ENCODE measurements at regions not wholly inside any gene's neighbourhood (a gene's known extent, or its start where the extent isn't known, plus 50 kb on each side); places are given as distances from the start of the nearest gene placed in this dataset.

DNA sequence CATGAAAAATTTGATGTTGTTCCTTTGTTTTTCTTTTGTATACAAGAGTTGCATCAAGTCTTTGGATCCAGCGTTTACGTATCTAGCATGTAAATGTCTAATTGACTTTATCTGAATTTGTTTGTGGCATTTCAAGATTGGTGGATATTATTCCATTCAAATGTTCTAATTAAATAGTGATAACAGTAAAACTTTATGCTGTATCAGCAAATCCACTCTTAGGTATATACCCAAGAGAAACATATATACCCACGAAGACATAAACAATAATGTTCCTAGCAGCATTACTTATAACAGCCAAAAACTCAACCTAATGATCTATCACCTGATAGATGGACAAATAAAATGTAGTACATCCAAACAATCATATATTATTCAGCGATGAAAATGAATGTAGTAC is 579.4 kb upstream of the LRATD1 start:
- Mint-ChIP-seq H3K27ac (no peak overlapping the region), H3K4me1 (no peaks in the 10 kb centered on the region), H3K4me3 (no peak overlapping the region), H3K9me3 (no peaks in the 10 kb centered on the region), H3K36me3 (no peaks in the 10 kb centered on the region), H3K27me3 (ENCODE audit: low read depth) (peaks cover 2% of the 10 kb centered on the region; the same call in 1 of the 2 replicates)
- CTCF ChIA-PET = no interaction called here
- DNase-seq (ENCODE audit: low spot score) (no peak), ATAC-seq (no peak)
- POLR2A ChIA-PET = no interaction called here
- TF ChIP-seq, protein P1, sequence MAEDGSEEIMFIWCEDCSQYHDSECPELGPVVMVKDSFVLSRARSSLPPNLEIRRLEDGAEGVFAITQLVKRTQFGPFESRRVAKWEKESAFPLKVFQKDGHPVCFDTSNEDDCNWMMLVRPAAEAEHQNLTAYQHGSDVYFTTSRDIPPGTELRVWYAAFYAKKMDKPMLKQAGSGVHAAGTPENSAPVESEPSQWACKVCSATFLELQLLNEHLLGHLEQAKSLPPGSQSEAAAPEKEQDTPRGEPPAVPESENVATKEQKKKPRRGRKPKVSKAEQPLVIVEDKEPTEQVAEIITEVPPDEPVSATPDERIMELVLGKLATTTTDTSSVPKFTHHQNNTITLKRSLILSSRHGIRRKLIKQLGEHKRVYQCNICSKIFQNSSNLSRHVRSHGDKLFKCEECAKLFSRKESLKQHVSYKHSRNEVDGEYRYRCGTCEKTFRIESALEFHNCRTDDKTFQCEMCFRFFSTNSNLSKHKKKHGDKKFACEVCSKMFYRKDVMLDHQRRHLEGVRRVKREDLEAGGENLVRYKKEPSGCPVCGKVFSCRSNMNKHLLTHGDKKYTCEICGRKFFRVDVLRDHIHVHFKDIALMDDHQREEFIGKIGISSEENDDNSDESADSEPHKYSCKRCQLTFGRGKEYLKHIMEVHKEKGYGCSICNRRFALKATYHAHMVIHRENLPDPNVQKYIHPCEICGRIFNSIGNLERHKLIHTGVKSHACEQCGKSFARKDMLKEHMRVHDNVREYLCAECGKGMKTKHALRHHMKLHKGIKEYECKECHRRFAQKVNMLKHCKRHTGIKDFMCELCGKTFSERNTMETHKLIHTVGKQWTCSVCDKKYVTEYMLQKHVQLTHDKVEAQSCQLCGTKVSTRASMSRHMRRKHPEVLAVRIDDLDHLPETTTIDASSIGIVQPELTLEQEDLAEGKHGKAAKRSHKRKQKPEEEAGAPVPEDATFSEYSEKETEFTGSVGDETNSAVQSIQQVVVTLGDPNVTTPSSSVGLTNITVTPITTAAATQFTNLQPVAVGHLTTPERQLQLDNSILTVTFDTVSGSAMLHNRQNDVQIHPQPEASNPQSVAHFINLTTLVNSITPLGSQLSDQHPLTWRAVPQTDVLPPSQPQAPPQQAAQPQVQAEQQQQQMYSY (CRISPR knock-in tag; IDR thresholded peaks at IDR 0.05) = no peak
- no peak for TF ChIP-seq RELA (CRISPR knock-in tag; IDR thresholded peaks at IDR 0.05; ENCODE audit: borderline replicate concordance)
- TF ChIP-seq FOXP4 (CRISPR knock-in tag; IDR thresholded peaks at IDR 0.05) = no peak
- TF ChIP-seq NR2C2 (CRISPR knock-in tag; IDR thresholded peaks at IDR 0.05) = no peak
- no peak for TF ChIP-seq ELF4 (CRISPR knock-in tag; IDR thresholded peaks at IDR 0.05; ENCODE audit: low read depth)
- no peak for TF ChIP-seq E2F1 (CRISPR knock-in tag; IDR thresholded peaks at IDR 0.05)
- no peak for TF ChIP-seq FOXJ3 (CRISPR knock-in tag; IDR thresholded peaks at IDR 0.05; ENCODE audit: borderline replicate concordance)
- no peak for TF ChIP-seq ZSCAN18 (CRISPR knock-in tag; IDR thresholded peaks at IDR 0.05)
- TF ChIP-seq, protein P2, sequence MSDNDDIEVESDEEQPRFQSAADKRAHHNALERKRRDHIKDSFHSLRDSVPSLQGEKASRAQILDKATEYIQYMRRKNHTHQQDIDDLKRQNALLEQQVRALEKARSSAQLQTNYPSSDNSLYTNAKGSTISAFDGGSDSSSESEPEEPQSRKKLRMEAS (CRISPR knock-in tag; IDR thresholded peaks at IDR 0.05) = no peak
- TF ChIP-seq FOXP1 (CRISPR knock-in tag; IDR thresholded peaks at IDR 0.05; ENCODE audit: borderline replicate concordance) = no peak
- TF ChIP-seq ZBTB21 (CRISPR knock-in tag; IDR thresholded peaks at IDR 0.05; ENCODE audit: borderline replicate concordance) = no peak
- no peak for TF ChIP-seq SMAD3 (CRISPR knock-in tag; IDR thresholded peaks at IDR 0.05; ENCODE audit: borderline replicate concordance)

- ChIA-PET POLR2A (no interaction called here), CTCF (no interaction called here)
- H3K36me3 Mint-ChIP-seq = no peaks in the 10 kb centered on the region
- no peaks in the 10 kb centered on the region for H3K27me3 Mint-ChIP-seq (ENCODE audit: low read depth)
- ATAC-seq (no peak), DNase-seq (ENCODE audit: low spot score) (no peak)
- no peaks in the 10 kb centered on the region for H3K9me3 Mint-ChIP-seq
- no peaks in the 10 kb centered on the region for H3K4me1 Mint-ChIP-seq
- no peak overlapping the region for H3K27ac Mint-ChIP-seq
- H3K4me3 Mint-ChIP-seq = no peak overlapping the region
- TF ChIP-seq TP53 (CRISPR knock-in tag; IDR thresholded peaks at IDR 0.05) = no peak
- no peak for TF ChIP-seq ZNF416 (CRISPR knock-in tag; IDR thresholded peaks at IDR 0.05)
- no peak for TF ChIP-seq TEAD1 (CRISPR knock-in tag; IDR thresholded peaks at IDR 0.05)
- TF ChIP-seq, protein P1 (CRISPR knock-in tag; IDR thresholded peaks at IDR 0.05) = no peak
- no peak for TF ChIP-seq RORB (CRISPR knock-in tag; IDR thresholded peaks at IDR 0.05)
- no peak for TF ChIP-seq ZNF423 (CRISPR knock-in tag; IDR thresholded peaks at IDR 0.05)
- no peak for TF ChIP-seq ZNF396 (CRISPR knock-in tag; IDR thresholded peaks at IDR 0.05; ENCODE audit: borderline replicate concordance)
- TF ChIP-seq, protein P3, sequence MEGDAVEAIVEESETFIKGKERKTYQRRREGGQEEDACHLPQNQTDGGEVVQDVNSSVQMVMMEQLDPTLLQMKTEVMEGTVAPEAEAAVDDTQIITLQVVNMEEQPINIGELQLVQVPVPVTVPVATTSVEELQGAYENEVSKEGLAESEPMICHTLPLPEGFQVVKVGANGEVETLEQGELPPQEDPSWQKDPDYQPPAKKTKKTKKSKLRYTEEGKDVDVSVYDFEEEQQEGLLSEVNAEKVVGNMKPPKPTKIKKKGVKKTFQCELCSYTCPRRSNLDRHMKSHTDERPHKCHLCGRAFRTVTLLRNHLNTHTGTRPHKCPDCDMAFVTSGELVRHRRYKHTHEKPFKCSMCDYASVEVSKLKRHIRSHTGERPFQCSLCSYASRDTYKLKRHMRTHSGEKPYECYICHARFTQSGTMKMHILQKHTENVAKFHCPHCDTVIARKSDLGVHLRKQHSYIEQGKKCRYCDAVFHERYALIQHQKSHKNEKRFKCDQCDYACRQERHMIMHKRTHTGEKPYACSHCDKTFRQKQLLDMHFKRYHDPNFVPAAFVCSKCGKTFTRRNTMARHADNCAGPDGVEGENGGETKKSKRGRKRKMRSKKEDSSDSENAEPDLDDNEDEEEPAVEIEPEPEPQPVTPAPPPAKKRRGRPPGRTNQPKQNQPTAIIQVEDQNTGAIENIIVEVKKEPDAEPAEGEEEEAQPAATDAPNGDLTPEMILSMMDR (IDR thresholded peaks at IDR 0.05) = no peak
- no peak for TF ChIP-seq NFATC4 (CRISPR knock-in tag; IDR thresholded peaks at IDR 0.05)
Observed at GRCh38 chr2:14064346-14064745, 568.2 kb upstream of the LRATD1 start.

All from WTC11 (cell line).